IMR-90 (cell line): ENCODE measurements at regions not wholly inside any gene's neighbourhood (a gene's known extent, or its start where the extent isn't known, plus 50 kb on each side); places are given as distances from the start of the nearest gene placed in this dataset.

ENCODE experiments used
- CTCF ChIP-seq: conservative IDR thresholded peaks from 2 replicates; pipeline ENCODE4 v1.5.1; 2012; ENCODE audit warnings: mild to moderate bottlenecking, low read depth, low read length, improper control_type of control experiment
- FOS ChIP-seq: fragments of 150-350 bp; IDR thresholded peaks from 2 replicates; pipeline ENCODE4 v1.6.1; 2016; ENCODE audit warnings: low read depth, low read length
- MAFK ChIP-seq: IDR thresholded peaks from 2 replicates; pipeline ENCODE4 v1.6.1; 2012; ENCODE audit warnings: low read depth, low read length, improper control_type of control experiment
- MAZ ChIP-seq: IDR thresholded peaks from 2 replicates; pipeline ENCODE4 v1.6.1; 2012; ENCODE audit warnings: low read depth, mild to moderate bottlenecking, low read length, improper control_type of control experiment, moderate library complexity, borderline replicate concordance
- MXI1 ChIP-seq: IDR thresholded peaks from 2 replicates; pipeline ENCODE4 v1.6.1; 2012; ENCODE audit warnings: low read depth, mild to moderate bottlenecking, low read length, moderate library complexity, borderline replicate concordance
- POLR2A ChIP-seq: IDR thresholded peaks from 2 replicates; pipeline ENCODE4 v1.6.1; 2012; ENCODE audit warnings: mild to moderate bottlenecking, low read depth, low read length
- RAD21 ChIP-seq: IDR thresholded peaks from 2 replicates; pipeline ENCODE4 v1.6.1; 2012; ENCODE audit warnings: low read length, improper control_type of control experiment
- RCOR1 ChIP-seq: IDR thresholded peaks from 2 replicates; pipeline ENCODE4 v1.6.1; 2012; ENCODE audit warnings: mild to moderate bottlenecking, low read length, improper control_type of control experiment; ENCODE audit not compliant: insufficient replicate concordance
- RFX5 ChIP-seq: IDR thresholded peaks from 2 replicates; pipeline ENCODE4 v1.8.0; 2012; ENCODE audit warnings: low read depth, mild to moderate bottlenecking, low read length, moderate library complexity
- SMC3 ChIP-seq: fragments of 150-350 bp; IDR thresholded peaks from 2 replicates; pipeline ENCODE4 v1.6.1; 2016; ENCODE audit warnings: low read depth, mild to moderate bottlenecking, antibody characterized with exemption, low read length, moderate library complexity
- TF ChIP-seq, protein P1 (sequence below): fragments of 150-350 bp; IDR thresholded peaks from 2 replicates; pipeline ENCODE4 v1.6.1; 2017; ENCODE audit warnings: mild to moderate bottlenecking, antibody characterized with exemption, low read length, low read depth

- TF ChIP-seq MAZ (no peak), CTCF (no peak), POLR2A (no peak), RAD21 (no peak), FOS (no peak), SMC3 (no peak), RFX5 (no peak), RCOR1 (no peak), MXI1 (no peak), MAFK (no peak)
- TF ChIP-seq, protein P1, sequence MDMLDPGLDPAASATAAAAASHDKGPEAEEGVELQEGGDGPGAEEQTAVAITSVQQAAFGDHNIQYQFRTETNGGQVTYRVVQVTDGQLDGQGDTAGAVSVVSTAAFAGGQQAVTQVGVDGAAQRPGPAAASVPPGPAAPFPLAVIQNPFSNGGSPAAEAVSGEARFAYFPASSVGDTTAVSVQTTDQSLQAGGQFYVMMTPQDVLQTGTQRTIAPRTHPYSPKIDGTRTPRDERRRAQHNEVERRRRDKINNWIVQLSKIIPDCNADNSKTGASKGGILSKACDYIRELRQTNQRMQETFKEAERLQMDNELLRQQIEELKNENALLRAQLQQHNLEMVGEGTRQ = no peak
These were observed 66.6 kb upstream of the NR3C1 start for GRCh38 chr5:143470120-143470519.
